ENCODE measurements at regions not wholly inside any gene's neighbourhood (a gene's known extent, or its start where the extent isn't known, plus 50 kb on each side); places are given as distances from the start of the nearest gene placed in this dataset.

GRCh38 chrX:4320436-4320947, 607.0 kb upstream of the PRKX start:
- no peak for TF ChIP-seq GABPA (IDR thresholded peaks at IDR 0.05 in 1 of 2, conservative IDR thresholded peaks at IDR 0.05 in 1 of 2)
- no peak for TF ChIP-seq CTCF (IDR thresholded peaks at IDR 0.05; ENCODE audit: low read depth, low read length, missing input control)
- TF ChIP-seq JUND (IDR thresholded peaks at IDR 0.05), result no peak
- TF ChIP-seq SP1 (IDR thresholded peaks at IDR 0.05), result no peak
- TF ChIP-seq, protein P1, sequence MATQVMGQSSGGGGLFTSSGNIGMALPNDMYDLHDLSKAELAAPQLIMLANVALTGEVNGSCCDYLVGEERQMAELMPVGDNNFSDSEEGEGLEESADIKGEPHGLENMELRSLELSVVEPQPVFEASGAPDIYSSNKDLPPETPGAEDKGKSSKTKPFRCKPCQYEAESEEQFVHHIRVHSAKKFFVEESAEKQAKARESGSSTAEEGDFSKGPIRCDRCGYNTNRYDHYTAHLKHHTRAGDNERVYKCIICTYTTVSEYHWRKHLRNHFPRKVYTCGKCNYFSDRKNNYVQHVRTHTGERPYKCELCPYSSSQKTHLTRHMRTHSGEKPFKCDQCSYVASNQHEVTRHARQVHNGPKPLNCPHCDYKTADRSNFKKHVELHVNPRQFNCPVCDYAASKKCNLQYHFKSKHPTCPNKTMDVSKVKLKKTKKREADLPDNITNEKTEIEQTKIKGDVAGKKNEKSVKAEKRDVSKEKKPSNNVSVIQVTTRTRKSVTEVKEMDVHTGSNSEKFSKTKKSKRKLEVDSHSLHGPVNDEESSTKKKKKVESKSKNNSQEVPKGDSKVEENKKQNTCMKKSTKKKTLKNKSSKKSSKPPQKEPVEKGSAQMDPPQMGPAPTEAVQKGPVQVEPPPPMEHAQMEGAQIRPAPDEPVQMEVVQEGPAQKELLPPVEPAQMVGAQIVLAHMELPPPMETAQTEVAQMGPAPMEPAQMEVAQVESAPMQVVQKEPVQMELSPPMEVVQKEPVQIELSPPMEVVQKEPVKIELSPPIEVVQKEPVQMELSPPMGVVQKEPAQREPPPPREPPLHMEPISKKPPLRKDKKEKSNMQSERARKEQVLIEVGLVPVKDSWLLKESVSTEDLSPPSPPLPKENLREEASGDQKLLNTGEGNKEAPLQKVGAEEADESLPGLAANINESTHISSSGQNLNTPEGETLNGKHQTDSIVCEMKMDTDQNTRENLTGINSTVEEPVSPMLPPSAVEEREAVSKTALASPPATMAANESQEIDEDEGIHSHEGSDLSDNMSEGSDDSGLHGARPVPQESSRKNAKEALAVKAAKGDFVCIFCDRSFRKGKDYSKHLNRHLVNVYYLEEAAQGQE (IDR thresholded peaks at IDR 0.05), result no peak
- TF ChIP-seq, protein P2, sequence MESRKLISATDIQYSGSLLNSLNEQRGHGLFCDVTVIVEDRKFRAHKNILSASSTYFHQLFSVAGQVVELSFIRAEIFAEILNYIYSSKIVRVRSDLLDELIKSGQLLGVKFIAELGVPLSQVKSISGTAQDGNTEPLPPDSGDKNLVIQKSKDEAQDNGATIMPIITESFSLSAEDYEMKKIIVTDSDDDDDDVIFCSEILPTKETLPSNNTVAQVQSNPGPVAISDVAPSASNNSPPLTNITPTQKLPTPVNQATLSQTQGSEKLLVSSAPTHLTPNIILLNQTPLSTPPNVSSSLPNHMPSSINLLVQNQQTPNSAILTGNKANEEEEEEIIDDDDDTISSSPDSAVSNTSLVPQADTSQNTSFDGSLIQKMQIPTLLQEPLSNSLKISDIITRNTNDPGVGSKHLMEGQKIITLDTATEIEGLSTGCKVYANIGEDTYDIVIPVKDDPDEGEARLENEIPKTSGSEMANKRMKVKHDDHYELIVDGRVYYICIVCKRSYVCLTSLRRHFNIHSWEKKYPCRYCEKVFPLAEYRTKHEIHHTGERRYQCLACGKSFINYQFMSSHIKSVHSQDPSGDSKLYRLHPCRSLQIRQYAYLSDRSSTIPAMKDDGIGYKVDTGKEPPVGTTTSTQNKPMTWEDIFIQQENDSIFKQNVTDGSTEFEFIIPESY (IDR thresholded peaks at IDR 0.05), result no peak
- no peak for TF ChIP-seq RAD21 (IDR thresholded peaks at IDR 0.05)
- no peak for TF ChIP-seq HNF4A (conservative IDR thresholded peaks at IDR 0.05)
- TF ChIP-seq FOXA2 (IDR thresholded peaks at IDR 0.05), result no peak
- no peak for TF ChIP-seq TAF1 (conservative IDR thresholded peaks at IDR 0.05)
- no peak for TF ChIP-seq MAX (IDR thresholded peaks at IDR 0.05)

Data from liver (tissue), 3 donors.